ENCODE measurements at regions not wholly inside any gene's neighbourhood (a gene's known extent, or its start where the extent isn't known, plus 50 kb on each side); places are given as distances from the start of the nearest gene placed in this dataset.

DNA sequence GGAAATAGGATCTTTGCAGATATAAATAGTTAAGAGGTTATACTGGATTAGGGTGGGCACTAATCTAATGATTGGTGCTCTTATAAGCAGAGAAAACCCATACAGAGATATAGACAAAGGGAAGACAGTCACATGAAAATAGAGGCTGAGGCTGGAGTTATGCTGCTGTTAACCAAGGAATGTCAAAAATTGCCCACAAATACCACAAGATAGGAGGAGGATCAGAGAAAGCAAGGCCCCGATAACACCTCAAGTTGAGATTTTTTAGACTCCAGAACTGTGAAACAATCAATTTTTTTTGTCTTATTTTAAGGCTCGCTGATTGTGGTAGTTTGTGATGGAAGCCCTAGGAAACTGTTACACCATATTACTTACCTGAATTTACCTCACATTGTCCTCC lies 513.2 kb downstream of the COL11A1 start:
- no peak for DNase-seq (ENCODE audit: low read depth)
- H3K4me3 ChIP-seq (ENCODE audit: control insufficient read depth, low read depth, low read length), result no peak overlapping the region
- TF ChIP-seq, protein P1, sequence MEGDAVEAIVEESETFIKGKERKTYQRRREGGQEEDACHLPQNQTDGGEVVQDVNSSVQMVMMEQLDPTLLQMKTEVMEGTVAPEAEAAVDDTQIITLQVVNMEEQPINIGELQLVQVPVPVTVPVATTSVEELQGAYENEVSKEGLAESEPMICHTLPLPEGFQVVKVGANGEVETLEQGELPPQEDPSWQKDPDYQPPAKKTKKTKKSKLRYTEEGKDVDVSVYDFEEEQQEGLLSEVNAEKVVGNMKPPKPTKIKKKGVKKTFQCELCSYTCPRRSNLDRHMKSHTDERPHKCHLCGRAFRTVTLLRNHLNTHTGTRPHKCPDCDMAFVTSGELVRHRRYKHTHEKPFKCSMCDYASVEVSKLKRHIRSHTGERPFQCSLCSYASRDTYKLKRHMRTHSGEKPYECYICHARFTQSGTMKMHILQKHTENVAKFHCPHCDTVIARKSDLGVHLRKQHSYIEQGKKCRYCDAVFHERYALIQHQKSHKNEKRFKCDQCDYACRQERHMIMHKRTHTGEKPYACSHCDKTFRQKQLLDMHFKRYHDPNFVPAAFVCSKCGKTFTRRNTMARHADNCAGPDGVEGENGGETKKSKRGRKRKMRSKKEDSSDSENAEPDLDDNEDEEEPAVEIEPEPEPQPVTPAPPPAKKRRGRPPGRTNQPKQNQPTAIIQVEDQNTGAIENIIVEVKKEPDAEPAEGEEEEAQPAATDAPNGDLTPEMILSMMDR (conservative IDR thresholded peaks at IDR 0.05; ENCODE audit: control insufficient read depth, insufficient read depth, low read depth, low read length), result no peak

DNA sequence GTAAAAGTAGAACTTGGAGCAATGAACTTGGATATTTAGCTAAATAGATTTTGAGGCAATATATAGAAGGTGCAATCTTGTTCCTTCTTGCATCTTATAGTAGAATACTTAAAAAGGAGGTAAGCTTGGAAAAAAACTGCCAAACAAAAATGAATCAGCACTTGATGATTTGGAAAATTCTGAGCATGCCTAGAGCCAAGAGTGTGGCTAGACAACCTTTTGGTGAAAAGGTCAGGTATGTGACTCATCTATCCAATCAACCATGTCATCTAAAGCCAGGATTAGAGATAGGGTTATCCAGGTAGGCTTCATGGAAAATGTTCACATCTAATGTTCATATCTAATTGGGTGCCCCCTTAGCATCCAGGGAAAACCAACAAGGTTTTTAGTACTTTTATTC lies 515.0 kb downstream of the COL11A1 start:
- TF ChIP-seq, protein P1 (conservative IDR thresholded peaks at IDR 0.05; ENCODE audit: control insufficient read depth, insufficient read depth, low read depth, low read length), result no peak
- no peak for DNase-seq (ENCODE audit: low read depth)

DNA sequence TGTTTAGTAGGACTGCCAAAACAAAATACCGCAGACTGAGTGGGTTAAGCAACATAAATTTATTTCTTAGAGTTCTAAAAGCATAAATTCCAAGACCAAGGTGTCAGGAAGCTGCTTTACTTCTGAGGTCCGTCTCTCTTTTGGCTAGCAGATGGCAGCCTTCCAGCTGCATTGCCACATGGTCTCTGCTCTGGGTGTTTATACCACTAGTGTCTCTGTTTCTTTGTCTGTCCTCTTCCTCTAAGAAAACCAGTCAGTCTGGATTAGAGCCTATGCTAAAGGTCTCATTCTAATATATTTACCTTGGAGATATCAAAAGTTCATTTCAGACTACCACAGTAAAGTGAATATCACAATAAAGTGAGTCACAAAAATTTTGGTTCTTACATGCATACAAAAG lies 519.8 kb downstream of the COL11A1 start:
- DNase-seq (ENCODE audit: low read depth), result no peak
- H3K4me3 ChIP-seq (ENCODE audit: control insufficient read depth, low read depth, low read length), result no peak overlapping the region
- TF ChIP-seq, protein P1 (conservative IDR thresholded peaks at IDR 0.05; ENCODE audit: control insufficient read depth, insufficient read depth, low read depth, low read length), result no peak

More for the DNA sequence above, 515.0 kb downstream of the COL11A1 start:
- no peak overlapping the region for H3K4me3 ChIP-seq (ENCODE audit: control insufficient read depth, low read depth, low read length)

DNA sequence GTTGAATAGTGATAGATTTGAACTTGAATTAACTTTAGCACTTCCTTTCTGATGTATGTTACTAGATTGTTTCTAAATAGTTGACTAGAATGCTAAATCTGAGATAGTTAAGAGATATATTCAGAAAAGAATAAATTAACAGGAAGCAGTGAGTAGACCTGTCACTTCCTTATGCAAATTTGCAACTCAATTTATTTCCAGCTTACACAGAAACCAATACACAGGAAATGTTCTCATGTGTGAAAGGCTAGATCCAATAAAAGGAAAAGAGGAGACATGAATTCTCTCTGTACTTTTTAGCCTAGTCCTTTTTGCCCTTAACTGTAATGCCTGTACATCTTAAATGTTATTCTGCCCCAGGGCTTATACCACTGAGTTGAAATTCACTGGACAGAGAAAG lies 522.3 kb downstream of the COL11A1 start:
- no peak overlapping the region for H3K4me3 ChIP-seq (ENCODE audit: control insufficient read depth, low read depth, low read length)
- TF ChIP-seq, protein P1 (conservative IDR thresholded peaks at IDR 0.05; ENCODE audit: control insufficient read depth, insufficient read depth, low read depth, low read length), result no peak
- DNase-seq (ENCODE audit: low read depth), result no peak

DNA sequence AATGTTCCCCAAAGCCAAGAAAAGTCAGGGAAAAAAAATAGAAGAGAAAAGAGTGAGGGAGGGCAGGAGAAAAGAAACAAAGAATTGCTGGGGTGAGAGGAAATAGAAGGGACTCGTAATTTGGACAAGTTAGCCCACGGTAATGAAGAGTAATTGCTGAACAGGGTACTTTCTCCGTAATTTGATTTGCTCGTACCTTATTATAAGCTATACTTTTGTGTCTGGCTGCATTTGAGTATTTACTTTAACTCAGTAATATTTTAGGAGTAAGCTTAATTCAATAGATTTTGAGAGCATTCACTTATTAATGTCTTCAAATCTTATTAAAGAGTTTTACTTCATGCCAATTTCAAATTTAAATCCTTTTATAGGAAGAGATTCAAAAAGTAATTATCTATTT lies 527.5 kb downstream of the COL11A1 start:
- DNase-seq (ENCODE audit: low read depth), result no peak
- TF ChIP-seq, protein P1 (conservative IDR thresholded peaks at IDR 0.05; ENCODE audit: control insufficient read depth, insufficient read depth, low read depth, low read length), result no peak

DNA sequence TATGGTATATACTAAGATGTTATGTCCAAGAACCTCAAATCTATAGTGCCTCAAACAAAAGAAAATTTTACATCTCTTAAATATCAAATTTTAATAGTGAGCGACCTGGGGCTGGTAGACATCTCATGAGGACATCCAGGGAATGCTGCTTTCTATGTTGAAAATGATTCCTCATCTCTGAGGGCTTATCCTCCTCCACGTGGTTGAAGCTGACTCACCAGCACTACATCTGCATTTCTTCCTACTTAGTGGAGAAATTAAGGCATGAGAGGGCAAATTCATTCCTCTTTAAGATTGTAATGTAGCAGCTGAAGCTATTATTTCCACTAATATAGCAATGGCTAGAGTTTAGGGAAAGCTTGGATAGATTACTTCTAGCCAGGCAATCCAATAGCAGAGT lies 529.5 kb downstream of the COL11A1 start:
- no peak for DNase-seq (ENCODE audit: low read depth)
- H3K4me3 ChIP-seq (ENCODE audit: control insufficient read depth, low read depth, low read length), result no peak overlapping the region
- TF ChIP-seq, protein P1 (conservative IDR thresholded peaks at IDR 0.05; ENCODE audit: control insufficient read depth, insufficient read depth, low read depth, low read length), result no peak

More for the DNA sequence above, 527.5 kb downstream of the COL11A1 start:
- H3K4me3 ChIP-seq (ENCODE audit: control insufficient read depth, low read depth, low read length), result no peak overlapping the region

DNA sequence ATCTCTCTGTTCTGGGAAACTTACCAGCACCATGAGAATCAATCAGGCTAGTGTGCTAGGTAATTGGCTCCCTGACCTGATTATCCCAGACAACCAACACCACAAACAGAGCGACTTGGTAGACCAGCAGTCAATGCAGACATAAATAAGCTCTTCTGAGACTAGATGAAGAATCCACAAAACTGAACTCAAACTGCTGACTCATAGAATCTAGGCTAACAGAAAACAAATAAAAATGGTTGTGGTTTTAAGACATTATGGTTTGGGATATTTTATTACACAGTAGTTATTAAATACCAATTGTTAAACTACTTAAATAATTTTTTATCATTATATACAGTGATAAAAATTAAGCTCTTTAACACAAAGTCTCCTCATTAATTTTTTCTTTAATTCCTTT lies 535.7 kb downstream of the COL11A1 start:
- no peak overlapping the region for H3K4me3 ChIP-seq (ENCODE audit: control insufficient read depth, low read depth, low read length)
- TF ChIP-seq, protein P1 (conservative IDR thresholded peaks at IDR 0.05; ENCODE audit: control insufficient read depth, insufficient read depth, low read depth, low read length), result no peak
- no peak for DNase-seq (ENCODE audit: low read depth)
